GOT3 (cell line): ENCODE measurements at regions not wholly inside any gene's neighbourhood (a gene's known extent, or its start where the extent isn't known, plus 50 kb on each side); places are given as distances from the start of the nearest gene placed in this dataset.

Source experiments
- DNase-seq: peaks from one replicate; lab custom pipeline; 2025; ENCODE audit warnings: mixed read lengths; lab: John Stamatoyannopoulos, UW

- no peak for DNase-seq
These were observed 275.4 kb downstream of the ETNK1 start for GRCh38 chr12:22900401-22900800.

DNA sequence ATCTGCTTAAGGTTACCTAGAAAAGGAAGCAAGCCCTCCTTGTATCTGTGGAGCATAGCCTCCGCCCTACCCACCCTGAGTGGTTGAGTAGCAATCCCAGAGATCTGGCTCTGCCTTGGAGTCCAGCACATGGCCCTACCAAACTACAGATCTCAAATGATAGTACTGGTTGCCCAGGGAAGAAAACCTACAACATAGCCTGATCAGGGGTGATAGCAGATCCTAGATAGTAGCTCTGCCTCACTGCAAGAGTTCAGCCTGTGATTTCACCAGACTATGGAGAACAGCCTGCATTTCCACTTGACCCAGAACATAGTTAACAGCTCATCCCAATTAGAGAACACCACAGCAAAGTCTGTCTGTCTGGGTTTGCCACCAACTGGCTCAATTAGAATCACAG lies 279.5 kb downstream of the ETNK1 start:
- no peak for DNase-seq

DNA sequence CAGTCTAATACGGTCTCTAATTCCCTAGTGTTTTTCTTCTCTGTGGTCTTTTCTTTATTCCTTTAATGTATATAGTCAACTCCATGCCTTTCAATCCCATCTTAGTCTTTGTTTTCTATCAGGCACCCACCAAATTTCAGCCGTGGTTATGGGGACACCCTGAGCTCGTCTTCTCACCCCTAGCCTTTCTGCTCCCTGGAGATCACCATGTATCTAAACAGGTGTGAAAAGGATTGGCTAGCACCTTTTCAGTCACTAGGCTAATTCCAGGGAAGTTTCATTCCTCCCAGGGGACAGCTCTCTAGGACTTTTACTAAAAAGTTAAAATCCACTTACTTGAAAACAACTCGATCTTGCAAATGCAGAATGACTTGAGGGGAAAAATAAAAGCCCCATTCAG lies 291.3 kb downstream of the ETNK1 start:
- no peak for DNase-seq

- no peak for DNase-seq
These were observed 291.8 kb downstream of the ETNK1 start for GRCh38 chr12:22916815-22917214.

DNA sequence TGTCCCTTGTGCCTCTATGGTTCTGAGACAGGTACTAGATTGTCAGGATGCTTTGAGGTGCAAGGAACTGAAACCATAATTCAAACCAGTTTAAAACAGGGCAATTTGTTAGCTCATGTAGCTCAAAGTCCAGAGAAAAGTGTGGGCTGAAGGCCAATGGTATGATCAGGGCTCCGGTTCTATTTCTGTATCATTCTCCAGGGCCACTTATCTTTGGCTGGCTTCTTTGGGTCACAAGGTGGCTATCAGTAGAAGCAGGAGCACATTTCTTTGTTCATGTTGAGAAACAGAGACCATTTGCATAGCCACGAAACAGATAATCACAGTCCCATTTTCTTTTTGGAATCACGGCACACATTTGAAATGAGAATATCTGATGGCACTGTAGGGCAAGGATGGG lies 294.9 kb downstream of the ETNK1 start:
- DNase-seq, result no peak

- DNase-seq, result no peak
These were observed 298.8 kb downstream of the ETNK1 start for GRCh38 chr12:22923768-22924167.

GRCh38 chr12:22924391-22924790 lies 299.4 kb downstream of the ETNK1 start:
- DNase-seq, result no peak

DNA sequence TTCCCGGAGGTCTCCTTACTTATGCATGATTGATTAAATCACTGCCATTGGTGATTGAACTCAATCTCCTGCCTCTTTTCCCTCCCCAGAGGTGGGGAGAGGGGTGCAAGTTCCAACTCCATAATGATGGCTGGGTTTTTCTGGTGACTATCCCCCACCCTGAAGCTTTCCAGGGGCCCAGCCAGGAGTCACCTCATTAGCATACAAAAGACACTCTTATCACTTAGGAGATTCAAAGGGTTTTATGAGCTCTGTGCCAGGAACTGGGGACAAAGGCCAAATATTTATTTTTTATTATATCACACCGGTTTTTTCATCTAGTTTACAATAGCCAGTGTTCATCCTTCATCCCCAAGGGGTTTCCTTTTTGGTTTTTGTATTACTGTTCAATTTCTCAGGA lies 300.7 kb downstream of the ETNK1 start:
- no peak for DNase-seq

- DNase-seq, result no peak
These were observed 307.5 kb downstream of the ETNK1 start for GRCh38 chr12:22932431-22932830.

GRCh38 chr12:22935090-22935489 lies 310.1 kb downstream of the ETNK1 start:
- DNase-seq, result no peak

- peak; percentile 13 for DNase-seq
These were observed 310.5 kb downstream of the ETNK1 start for GRCh38 chr12:22935501-22935900.

DNA sequence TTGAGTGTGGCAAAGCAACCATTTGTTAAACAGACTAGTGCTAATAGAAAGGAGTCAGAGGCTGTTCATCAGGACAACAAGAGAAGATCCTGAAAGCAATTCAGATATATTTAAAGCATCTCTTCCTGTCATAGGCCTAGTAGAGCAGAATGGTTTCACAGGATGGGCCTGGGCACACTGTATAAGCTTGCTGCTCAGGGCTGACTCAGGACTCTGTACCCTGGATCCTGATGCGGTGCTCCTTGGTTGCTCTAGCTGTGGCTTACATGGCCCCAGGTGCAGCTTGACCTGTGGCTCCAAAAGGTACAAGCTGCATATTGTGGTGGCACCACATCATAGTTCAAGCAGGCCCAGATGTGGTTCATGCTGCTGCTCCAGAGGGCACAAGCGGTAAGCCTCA lies 313.4 kb downstream of the ETNK1 start:
- DNase-seq, result no peak

DNA sequence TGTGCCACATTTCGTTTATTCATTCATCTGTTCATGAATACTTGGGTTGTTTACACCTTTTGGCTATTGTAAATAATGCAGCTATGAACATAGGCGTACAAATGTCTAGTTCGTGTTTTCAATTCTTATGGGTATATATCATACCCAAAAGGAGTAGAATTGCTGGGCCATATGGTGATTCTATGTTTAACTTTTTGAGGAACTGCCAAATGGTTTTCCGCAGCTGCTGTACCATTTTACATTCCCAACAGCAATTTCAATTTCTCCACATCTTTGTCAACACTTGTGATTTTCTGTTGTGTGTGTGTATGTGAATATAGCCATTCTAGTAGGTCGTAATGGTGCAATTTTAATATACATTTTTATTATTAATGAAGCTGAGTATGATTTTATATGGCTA lies 326.2 kb downstream of the ETNK1 start:
- no peak for DNase-seq

- DNase-seq, result no peak
These were observed 331.7 kb downstream of the ETNK1 start for GRCh38 chr12:22956690-22957089.

- DNase-seq, result no peak
These were observed 342.2 kb downstream of the ETNK1 start for GRCh38 chr12:22967171-22967570.

DNA sequence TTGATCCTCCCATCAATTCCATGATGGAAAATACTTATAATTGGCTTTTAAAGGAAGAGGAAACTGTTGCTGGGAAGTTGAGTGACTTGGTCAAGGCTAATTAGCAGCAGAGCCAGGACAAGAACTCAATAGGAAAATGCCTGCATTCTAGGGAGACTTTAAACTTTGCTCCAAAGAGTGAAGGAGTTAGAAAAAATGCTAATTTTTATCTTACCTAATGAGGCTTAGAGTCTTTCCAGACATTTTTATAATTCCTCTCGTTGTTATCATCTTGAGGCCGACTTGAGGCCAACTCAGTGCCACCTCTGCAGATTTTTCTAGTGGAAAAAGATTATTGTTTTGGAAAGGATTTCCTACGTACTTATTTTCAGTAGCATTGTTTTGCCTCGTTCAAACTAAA lies 344.6 kb downstream of the ETNK1 start:
- no peak for DNase-seq

DNA sequence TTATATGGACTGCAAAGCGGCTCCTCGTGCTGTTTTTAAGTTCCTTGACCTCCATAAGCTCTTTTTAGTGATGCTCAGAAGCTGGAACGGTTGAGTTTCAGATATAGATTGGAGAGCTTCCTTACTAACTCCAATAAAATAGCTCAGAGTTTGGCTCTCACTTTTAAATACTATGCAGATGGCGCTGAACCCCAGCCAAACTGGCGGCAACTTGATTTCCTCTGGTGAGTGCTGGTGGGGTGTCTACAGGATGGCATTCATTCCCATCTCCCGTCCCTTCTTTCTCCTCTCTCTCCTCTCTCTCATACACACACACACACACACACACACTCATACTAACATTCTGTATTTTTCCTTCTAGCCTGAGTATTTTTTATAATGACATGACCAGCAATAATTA lies 346.3 kb downstream of the ETNK1 start:
- no peak for DNase-seq

GRCh38 chr12:22971701-22972191 lies 346.8 kb downstream of the ETNK1 start:
- DNase-seq, result no peak

DNA sequence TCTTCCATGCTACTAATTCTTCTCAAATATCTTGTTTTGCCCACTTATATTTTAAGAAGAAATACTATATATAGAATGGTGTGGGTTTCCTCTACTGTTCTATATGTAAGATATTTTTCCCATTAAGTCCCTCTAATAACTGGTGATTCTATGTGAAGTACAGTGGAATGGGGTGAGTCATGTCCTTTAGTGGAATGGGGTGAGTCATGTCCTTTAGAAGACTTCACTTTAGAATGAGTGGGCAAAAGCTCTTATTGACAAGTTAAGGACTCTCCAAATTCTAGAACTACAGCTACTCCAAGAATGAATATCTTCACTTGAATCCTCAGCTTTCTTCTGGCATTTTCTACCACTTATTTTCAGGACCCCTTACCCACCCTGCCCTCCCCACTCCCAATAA lies 349.9 kb downstream of the ETNK1 start:
- DNase-seq, result no peak

GRCh38 chr12:22978962-22979361 lies 354.0 kb downstream of the ETNK1 start:
- DNase-seq, result peak; percentile 15

DNA sequence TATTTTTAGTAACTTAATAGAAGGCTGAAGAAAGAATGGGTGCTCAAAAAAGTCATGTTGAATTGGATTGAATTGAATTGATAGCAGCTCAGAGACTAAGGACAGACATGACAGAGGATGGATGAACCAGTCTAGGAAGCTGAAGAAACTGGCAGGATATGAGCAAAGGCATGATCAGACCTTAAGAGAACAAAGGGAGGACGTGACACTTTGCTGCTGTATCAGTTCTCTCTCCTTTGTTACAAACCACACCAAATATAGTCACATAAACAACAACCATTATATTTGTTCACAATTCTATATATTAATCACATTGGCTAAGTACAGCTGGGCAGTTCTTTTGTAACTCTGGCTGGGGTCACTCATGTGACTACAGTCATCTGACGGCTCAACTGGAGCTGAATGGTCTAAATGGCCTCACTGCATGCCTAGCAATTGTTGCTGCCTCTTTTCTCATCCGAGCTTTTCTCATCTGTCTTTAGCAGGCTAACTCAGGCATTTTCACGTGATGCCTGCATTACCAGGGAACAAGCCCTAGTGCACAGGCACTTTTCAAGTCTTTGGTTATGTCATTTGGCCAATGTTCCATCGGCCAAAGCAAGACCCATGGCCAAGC lies 355.0 kb downstream of the ETNK1 start:
- no peak for DNase-seq

DNA sequence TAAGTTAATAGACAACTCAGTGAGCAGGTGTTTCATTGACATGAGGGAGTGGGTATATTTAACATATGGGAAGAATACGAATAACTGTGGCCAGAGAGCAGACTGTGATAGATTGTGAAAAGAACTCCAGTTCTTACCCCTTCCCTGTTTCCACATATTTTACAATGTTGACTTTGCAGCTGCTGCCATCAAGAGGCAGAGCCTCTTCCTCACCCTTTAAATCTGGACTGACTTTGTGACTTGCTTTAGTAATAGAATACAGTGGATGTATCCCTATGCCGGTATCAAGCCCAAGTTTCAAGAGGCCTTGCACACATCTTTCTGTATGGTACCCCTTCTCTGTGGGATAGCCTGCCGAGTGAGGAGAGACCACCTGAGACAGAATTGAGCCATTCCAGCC lies 356.7 kb downstream of the ETNK1 start:
- no peak for DNase-seq

DNA sequence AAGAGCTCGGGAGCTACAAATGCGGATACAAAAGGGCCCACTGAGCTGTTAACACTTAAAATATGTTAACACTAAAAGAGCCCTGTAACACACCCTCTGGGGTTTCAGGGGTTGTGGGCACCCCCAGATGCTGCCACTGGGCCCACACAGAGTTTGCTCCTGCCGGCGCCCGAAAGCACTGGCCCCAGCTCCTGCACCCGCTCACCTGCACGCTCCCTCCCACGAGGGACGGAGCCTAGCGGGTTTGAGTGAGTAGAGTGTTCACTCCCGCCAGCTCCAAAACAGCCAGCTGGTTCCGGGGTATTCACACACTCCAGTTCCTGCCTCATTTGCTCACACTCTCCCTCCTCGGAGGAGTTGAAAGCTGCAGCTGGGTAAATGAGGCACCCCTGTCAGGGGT lies 357.7 kb downstream of the ETNK1 start:
- no peak for DNase-seq

DNA sequence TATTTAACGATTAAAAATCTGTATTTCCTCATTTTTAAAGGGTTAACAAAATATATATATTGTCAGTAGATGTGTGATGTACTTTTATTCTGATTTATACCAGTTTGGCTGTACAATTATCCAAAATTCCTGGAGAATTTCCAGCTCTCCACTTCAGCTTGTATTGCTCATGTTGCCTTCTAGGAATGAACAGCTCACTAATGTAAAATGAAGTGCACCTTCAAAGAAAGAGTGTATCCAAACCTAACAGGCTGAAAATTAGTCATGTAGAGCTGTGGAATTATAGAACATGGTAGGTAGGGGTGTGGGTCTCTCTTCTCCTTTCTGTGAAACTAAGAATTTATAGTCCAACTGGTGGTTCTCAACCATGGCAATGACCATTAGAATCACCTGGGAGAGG lies 362.0 kb downstream of the ETNK1 start:
- DNase-seq, result no peak

DNA sequence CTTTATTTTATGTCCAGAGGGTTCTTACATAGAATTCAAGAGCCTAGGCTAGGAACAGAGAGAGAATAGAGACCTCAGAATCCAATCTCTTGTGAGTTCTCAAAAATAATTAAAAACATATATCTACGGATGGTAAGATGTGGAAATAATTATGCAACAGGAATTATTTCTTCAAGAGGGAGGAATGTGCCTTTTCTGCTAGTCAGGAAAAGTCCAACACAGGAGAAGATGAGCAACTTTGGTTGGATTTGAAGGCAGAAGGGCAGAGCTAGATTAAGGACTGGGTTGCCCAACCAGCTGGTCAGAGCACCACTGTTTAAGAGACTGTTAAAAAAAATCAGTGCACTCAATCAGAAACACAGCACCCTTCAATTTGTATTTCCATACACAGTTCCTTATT lies 365.5 kb downstream of the ETNK1 start:
- no peak for DNase-seq
